Peyer's patch (tissue), 4 donors: ENCODE measurements at regions not wholly inside any gene's neighbourhood (a gene's known extent, or its start where the extent isn't known, plus 50 kb on each side); places are given as distances from the start of the nearest gene placed in this dataset.

Experiments
- POLR2A ChIP-seq, 2 donors: fragments of 450-650 bp; IDR thresholded peaks; one replicate each; pipeline ENCODE4 v1.5.1; 2017; ENCODE audit warnings: antibody characterized with exemption in 2 of 2, mild to moderate bottlenecking in 2 of 2, moderate library complexity in 2 of 2
- TF ChIP-seq, protein P1 (sequence below), 6 experiments: fragments of 450-650 bp in 4 of 6; fragments of 200-600 bp in 2 of 6; sonication (generic) in 1 of 6; IDR thresholded peaks; one replicate each; pipeline ENCODE4 v1.5.1; 2017 to 2019; ENCODE audit warnings: antibody characterized with exemption in 6 of 6, mild to moderate bottlenecking in 3 of 6, moderate library complexity in 1 of 6

DNA sequence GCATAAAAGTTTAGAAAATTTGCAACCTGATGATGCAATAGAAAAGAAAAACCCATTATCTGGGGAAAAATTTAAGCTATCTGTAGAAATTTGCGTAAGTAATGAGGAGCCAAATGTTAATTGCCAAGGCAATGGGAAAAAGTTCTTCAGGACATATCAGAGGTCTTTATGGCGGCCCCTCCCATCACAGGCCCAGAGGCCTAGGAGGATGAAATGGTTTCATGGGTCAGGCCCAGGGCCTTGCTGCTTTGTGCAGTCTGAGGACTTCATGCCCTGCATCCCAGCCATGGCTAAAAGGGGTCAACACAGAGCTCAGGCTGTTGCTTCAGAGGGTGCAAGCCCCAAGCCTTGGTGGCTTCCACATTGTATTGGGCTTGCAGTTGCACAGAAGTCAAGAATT lies 582.8 kb downstream of the COL12A1 start:
- TF ChIP-seq, protein P1, sequence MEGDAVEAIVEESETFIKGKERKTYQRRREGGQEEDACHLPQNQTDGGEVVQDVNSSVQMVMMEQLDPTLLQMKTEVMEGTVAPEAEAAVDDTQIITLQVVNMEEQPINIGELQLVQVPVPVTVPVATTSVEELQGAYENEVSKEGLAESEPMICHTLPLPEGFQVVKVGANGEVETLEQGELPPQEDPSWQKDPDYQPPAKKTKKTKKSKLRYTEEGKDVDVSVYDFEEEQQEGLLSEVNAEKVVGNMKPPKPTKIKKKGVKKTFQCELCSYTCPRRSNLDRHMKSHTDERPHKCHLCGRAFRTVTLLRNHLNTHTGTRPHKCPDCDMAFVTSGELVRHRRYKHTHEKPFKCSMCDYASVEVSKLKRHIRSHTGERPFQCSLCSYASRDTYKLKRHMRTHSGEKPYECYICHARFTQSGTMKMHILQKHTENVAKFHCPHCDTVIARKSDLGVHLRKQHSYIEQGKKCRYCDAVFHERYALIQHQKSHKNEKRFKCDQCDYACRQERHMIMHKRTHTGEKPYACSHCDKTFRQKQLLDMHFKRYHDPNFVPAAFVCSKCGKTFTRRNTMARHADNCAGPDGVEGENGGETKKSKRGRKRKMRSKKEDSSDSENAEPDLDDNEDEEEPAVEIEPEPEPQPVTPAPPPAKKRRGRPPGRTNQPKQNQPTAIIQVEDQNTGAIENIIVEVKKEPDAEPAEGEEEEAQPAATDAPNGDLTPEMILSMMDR (IDR thresholded peaks at IDR 0.05), result no peak
- TF ChIP-seq POLR2A (IDR thresholded peaks at IDR 0.05), result no peak
